LNCaP clone FGC (cell line): ENCODE measurements at regions not wholly inside any gene's neighbourhood (a gene's known extent, or its start where the extent isn't known, plus 50 kb on each side); places are given as distances from the start of the nearest gene placed in this dataset.

Experiments used
- DNase-seq: peaks from one replicate; pipeline ENCODE4 v3.0.0-alpha.2; 2011; ENCODE audit warnings: low read depth
- H3K4me3 ChIP-seq: 2 replicates; pipeline ENCODE4 v1.5.1; 2011; ENCODE audit warnings: mild to moderate bottlenecking, low read depth, low read length, control low read depth
- CTCF ChIP-seq: IDR thresholded peaks from 2 replicates; pipeline ENCODE4 v1.5.1; 2012; ENCODE audit warnings: mild to moderate bottlenecking; ENCODE audit not compliant: control insufficient read depth, insufficient read depth; ENCODE audit errors: extremely low read depth

- no peak for TF ChIP-seq CTCF
- no peak for DNase-seq
- H3K4me3 ChIP-seq = no peak overlapping the region
Observed at GRCh38 chr11:127217452-127218274, 217.1 kb upstream of the KIRREL3 start.

- no peak overlapping the region for H3K4me3 ChIP-seq
- no peak for DNase-seq
- no peak for TF ChIP-seq CTCF
Observed at GRCh38 chr11:127205688-127206217, 205.2 kb upstream of the KIRREL3 start.

GRCh38 chr11:127203490-127203889, 202.9 kb upstream of the KIRREL3 start:
- TF ChIP-seq CTCF = no peak
- DNase-seq = no peak
- no peak overlapping the region for H3K4me3 ChIP-seq

GRCh38 chr11:127202105-127202504, 201.5 kb upstream of the KIRREL3 start:
- no peak for TF ChIP-seq CTCF
- no peak for DNase-seq
- no peak overlapping the region for H3K4me3 ChIP-seq

- H3K4me3 ChIP-seq = no peak overlapping the region
- DNase-seq = no peak
- no peak for TF ChIP-seq CTCF
Observed at GRCh38 chr11:127199306-127199801, 198.8 kb upstream of the KIRREL3 start.

- TF ChIP-seq CTCF = no peak
- no peak for DNase-seq
- H3K4me3 ChIP-seq = no peak overlapping the region
Observed at GRCh38 chr11:127195501-127196120, 195.0 kb upstream of the KIRREL3 start.

GRCh38 chr11:127194521-127194920, 194.0 kb upstream of the KIRREL3 start:
- no peak for TF ChIP-seq CTCF
- H3K4me3 ChIP-seq = no peak overlapping the region
- DNase-seq = no peak
